ENCODE measurements at regions not wholly inside any gene's neighbourhood (a gene's known extent, or its start where the extent isn't known, plus 50 kb on each side); places are given as distances from the start of the nearest gene placed in this dataset.
A peak's percentile ranks its signal among the peaks of the same experiment; 100 is the strongest.
"Not testable (repeated sequence)": the region's sequence is repeated elsewhere in the genome, so short reads cannot be mapped to it uniquely, and the experiment has no call there.

DNA sequence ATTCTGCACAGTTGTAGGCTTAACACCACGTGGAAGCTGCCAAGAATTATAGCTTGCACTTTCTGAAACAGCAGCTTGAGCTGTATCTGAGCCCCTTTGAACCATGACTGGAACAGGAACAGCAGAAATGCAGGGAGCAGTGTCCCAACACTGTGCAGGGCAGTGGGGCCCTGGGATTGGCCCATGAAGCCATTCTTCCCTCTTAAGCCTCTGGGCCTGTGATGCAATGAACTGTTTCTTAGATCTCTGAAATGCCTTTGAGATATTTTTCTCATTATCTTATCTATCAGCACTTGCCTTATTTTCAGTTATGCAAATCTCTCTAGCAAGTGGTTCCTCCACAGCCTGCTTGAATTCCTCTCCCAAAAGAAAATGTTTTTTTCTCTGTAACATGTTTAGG is 87.0 kb upstream of the MTAP start:
- ChIA-PET POLR2A (no interaction called here), CTCF (no interaction called here)
- H3K27me3 Mint-ChIP-seq = peaks cover 7 to 30% of the 10 kb centered on the region in 2 donors
- Histone ChIP-seq H3K27me3 (ENCODE audit: insufficient read depth, low read length, poor library complexity, severe bottlenecking) (no peaks in the 10 kb centered on the region), H3K4me3 (ENCODE audit: low read length) (no peak overlapping the region), H3K4me1 (ENCODE audit: insufficient read depth, low read length) (no peaks in the 10 kb centered on the region), H3K27ac (ENCODE audit: low read depth, low read length) (no peak overlapping the region), H3K9me3 (ENCODE audit: low read length) (no peaks in the 10 kb centered on the region), H3K36me3 (ENCODE audit: insufficient read depth, low read length) (no peaks in the 10 kb centered on the region)
- H3K4me1 Mint-ChIP-seq = peaks cover 0 to 16% (median 0%) of the 10 kb centered on the region in 3 donors
- DNase-seq = no peak
- H3K9me3 Mint-ChIP-seq = no peaks in the 10 kb centered on the region
- H3K27ac Mint-ChIP-seq = no peak overlapping the region
- H3K36me3 Mint-ChIP-seq = peaks cover 0 to 3% (median 0%) of the 10 kb centered on the region in 3 donors
- no peak overlapping the region for H3K4me3 Mint-ChIP-seq

- no peak overlapping the region for H3K27ac Mint-ChIP-seq
- CTCF ChIA-PET = interaction anchor here (2.7 kb wide), 1 partner anchor 12 kb away, joined by 7 read pairs; no protein-coding TSS in a partner anchor
Measured at GRCh38 chr9:21720758-21721157, 81.7 kb upstream of the MTAP start.

GRCh38 chr9:21727411-21727810 is 75.0 kb upstream of the MTAP start:
- H3K9me3 ChIP-seq (ENCODE audit: low read length); H3K27ac ChIP-seq (ENCODE audit: low read depth, low read length); POLR2A ChIA-PET; H3K9me3 Mint-ChIP-seq; H3K27me3 ChIP-seq (ENCODE audit: insufficient read depth, low read length, poor library complexity, severe bottlenecking); DNase-seq; H3K36me3 Mint-ChIP-seq; H3K36me3 ChIP-seq (ENCODE audit: insufficient read depth, low read length); H3K27ac Mint-ChIP-seq; H3K4me3 Mint-ChIP-seq; H3K4me1 ChIP-seq (ENCODE audit: insufficient read depth, low read length); H3K4me3 ChIP-seq (ENCODE audit: low read length); H3K4me1 Mint-ChIP-seq: not testable (repeated sequence)
- H3K27me3 Mint-ChIP-seq = peaks cover 11 to 20% of the 10 kb centered on the region in 2 donors
- CTCF ChIA-PET = interaction anchor here (1.3 kb wide), 1 partner anchor 18 kb away, joined by 4 read pairs; no protein-coding TSS in a partner anchor

More at GRCh38 chr9:21720758-21721157, 81.7 kb upstream of the MTAP start:
- DNase-seq = no peak
- Mint-ChIP-seq H3K36me3 (peaks cover 0 to 7% (median 0%) of the 10 kb centered on the region in 3 donors), H3K4me1 (no peaks in the 10 kb centered on the region), H3K4me3 (no peak overlapping the region), H3K9me3 (no peaks in the 10 kb centered on the region), H3K27me3 (peaks cover 14 to 45% of the 10 kb centered on the region in 2 donors)
- Histone ChIP-seq H3K4me1 (ENCODE audit: insufficient read depth, low read length) (no peaks in the 10 kb centered on the region), H3K27me3 (ENCODE audit: insufficient read depth, low read length, poor library complexity, severe bottlenecking) (no peaks in the 10 kb centered on the region), H3K36me3 (ENCODE audit: insufficient read depth, low read length) (no peaks in the 10 kb centered on the region), H3K27ac (ENCODE audit: low read depth, low read length) (no peak overlapping the region), H3K9me3 (ENCODE audit: low read length) (no peaks in the 10 kb centered on the region), H3K4me3 (ENCODE audit: low read length) (no peak overlapping the region)
- POLR2A ChIA-PET = no interaction called here

- Mint-ChIP-seq H3K27me3 (peaks cover 11 to 20% of the 10 kb centered on the region in 2 donors), H3K27ac (no peak overlapping the region), H3K36me3 (peaks cover 0 to 4% (median 0%) of the 10 kb centered on the region in 3 donors), H3K4me3 (no peak overlapping the region), H3K9me3 (no peaks in the 10 kb centered on the region), H3K4me1 (no peaks in the 10 kb centered on the region)
- CTCF ChIA-PET = interaction anchor here (1.3 kb wide), 1 partner anchor 20 kb away, joined by 3 read pairs; no protein-coding TSS in a partner anchor
- Histone ChIP-seq H3K27me3 (ENCODE audit: insufficient read depth, low read length, poor library complexity, severe bottlenecking) (no peaks in the 10 kb centered on the region), H3K4me1 (ENCODE audit: insufficient read depth, low read length) (no peaks in the 10 kb centered on the region), H3K4me3 (ENCODE audit: low read length) (no peak overlapping the region), H3K27ac (ENCODE audit: low read depth, low read length) (no peak overlapping the region), H3K9me3 (ENCODE audit: low read length) (no peaks in the 10 kb centered on the region), H3K36me3 (ENCODE audit: insufficient read depth, low read length) (no peaks in the 10 kb centered on the region)
- DNase-seq = no peak
- POLR2A ChIA-PET = no interaction called here
Measured at GRCh38 chr9:21728781-21729180, 73.7 kb upstream of the MTAP start.

- Histone ChIP-seq H3K27ac (ENCODE audit: low read depth, low read length) (no peak overlapping the region), H3K4me1 (ENCODE audit: insufficient read depth, low read length) (no peaks in the 10 kb centered on the region), H3K27me3 (ENCODE audit: insufficient read depth, low read length, poor library complexity, severe bottlenecking) (no peaks in the 10 kb centered on the region), H3K36me3 (ENCODE audit: insufficient read depth, low read length) (no peaks in the 10 kb centered on the region), H3K4me3 (ENCODE audit: low read length) (no peak overlapping the region), H3K9me3 (ENCODE audit: low read length) (no peaks in the 10 kb centered on the region)
- H3K4me3 Mint-ChIP-seq = no peak overlapping the region
- H3K9me3 Mint-ChIP-seq = no peaks in the 10 kb centered on the region
- CTCF ChIA-PET = no interaction called here
- no peak for DNase-seq
- H3K36me3 Mint-ChIP-seq = peaks cover 0 to 4% (median 0%) of the 10 kb centered on the region in 3 donors
- POLR2A ChIA-PET = no interaction called here
- H3K27ac Mint-ChIP-seq = no peak overlapping the region
- peaks cover 9 to 19% of the 10 kb centered on the region in 2 donors for H3K27me3 Mint-ChIP-seq
- H3K4me1 Mint-ChIP-seq = no peaks in the 10 kb centered on the region
Measured at GRCh38 chr9:21729648-21730047, 72.8 kb upstream of the MTAP start.

- no peaks in the 10 kb centered on the region for H3K36me3 Mint-ChIP-seq
- no peak overlapping the region for H3K4me3 Mint-ChIP-seq
- H3K27me3 ChIP-seq (ENCODE audit: insufficient read depth, low read length, poor library complexity, severe bottlenecking) = no peaks in the 10 kb centered on the region
- no peaks in the 10 kb centered on the region for H3K36me3 ChIP-seq (ENCODE audit: insufficient read depth, low read length)
- no peak for DNase-seq
- no peaks in the 10 kb centered on the region for H3K4me1 ChIP-seq (ENCODE audit: insufficient read depth, low read length)
- CTCF ChIA-PET = no interaction called here
- no peaks in the 10 kb centered on the region for H3K4me1 Mint-ChIP-seq
- peaks cover 4 to 10% of the 10 kb centered on the region in 2 donors for H3K27me3 Mint-ChIP-seq
- no peaks in the 10 kb centered on the region for H3K9me3 Mint-ChIP-seq
- no peak overlapping the region for H3K27ac Mint-ChIP-seq
- POLR2A ChIA-PET = no interaction called here
- H3K9me3 ChIP-seq (ENCODE audit: low read length) = no peaks in the 10 kb centered on the region
- H3K27ac ChIP-seq (ENCODE audit: low read depth, low read length) = no peak overlapping the region
- no peak overlapping the region for H3K4me3 ChIP-seq (ENCODE audit: low read length)
Measured at GRCh38 chr9:21730899-21731298, 71.5 kb upstream of the MTAP start.

DNA sequence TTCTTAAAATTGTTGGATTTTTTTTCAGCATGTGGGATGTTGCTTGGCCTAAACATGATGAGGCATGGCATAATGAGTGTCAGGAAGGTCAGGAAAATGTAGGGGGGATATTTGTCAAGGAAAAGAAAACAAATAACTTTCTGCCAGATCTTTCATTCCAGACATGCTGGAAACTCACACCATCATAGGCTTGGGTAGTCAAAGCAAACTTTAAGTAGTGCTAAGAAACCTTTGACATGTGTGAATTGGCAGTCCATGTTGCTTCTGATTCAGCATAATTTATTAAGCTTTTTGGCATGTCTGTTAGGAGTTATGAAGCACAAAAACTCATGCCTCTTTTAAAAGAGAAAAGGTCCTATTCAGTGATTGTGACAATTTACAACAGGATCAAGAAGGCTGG is 61.3 kb upstream of the MTAP start:
- H3K9me3 Mint-ChIP-seq = no peaks in the 10 kb centered on the region
- Histone ChIP-seq H3K4me3 (ENCODE audit: low read length) (no peak overlapping the region), H3K9me3 (ENCODE audit: low read length) (no peaks in the 10 kb centered on the region), H3K4me1 (ENCODE audit: insufficient read depth, low read length) (no peaks in the 10 kb centered on the region), H3K27me3 (ENCODE audit: insufficient read depth, low read length, poor library complexity, severe bottlenecking) (no peaks in the 10 kb centered on the region), H3K27ac (ENCODE audit: low read depth, low read length) (no peak overlapping the region), H3K36me3 (ENCODE audit: insufficient read depth, low read length) (no peaks in the 10 kb centered on the region)
- no peaks in the 10 kb centered on the region for H3K36me3 Mint-ChIP-seq
- ChIA-PET CTCF (no interaction called here), POLR2A (no interaction called here)
- peak overlapping the region in 1 of 8 donors; percentile 70 for H3K27ac Mint-ChIP-seq
- no peak for DNase-seq
- no peaks in the 10 kb centered on the region for H3K4me1 Mint-ChIP-seq
- H3K27me3 Mint-ChIP-seq = peaks cover 6 to 21% of the 10 kb centered on the region in 2 donors
- H3K4me3 Mint-ChIP-seq = no peak overlapping the region

GRCh38 chr9:21744320-21744719 is 58.1 kb upstream of the MTAP start:
- H3K27ac ChIP-seq (ENCODE audit: low read depth, low read length) = no peak overlapping the region
- no peaks in the 10 kb centered on the region for H3K36me3 Mint-ChIP-seq
- H3K9me3 Mint-ChIP-seq = no peaks in the 10 kb centered on the region
- no peak for DNase-seq
- H3K27me3 Mint-ChIP-seq = peaks cover 14 to 24% of the 10 kb centered on the region in 2 donors
- no peaks in the 10 kb centered on the region for H3K4me1 Mint-ChIP-seq
- POLR2A ChIA-PET = no interaction called here
- H3K4me3 ChIP-seq (ENCODE audit: low read length) = no peak overlapping the region
- no peaks in the 10 kb centered on the region for H3K36me3 ChIP-seq (ENCODE audit: insufficient read depth, low read length)
- CTCF ChIA-PET = no interaction called here
- no peak overlapping the region for H3K4me3 Mint-ChIP-seq
- H3K9me3 ChIP-seq (ENCODE audit: low read length) = no peaks in the 10 kb centered on the region
- no peaks in the 10 kb centered on the region for H3K27me3 ChIP-seq (ENCODE audit: insufficient read depth, low read length, poor library complexity, severe bottlenecking)
- H3K4me1 ChIP-seq (ENCODE audit: insufficient read depth, low read length) = no peaks in the 10 kb centered on the region
- H3K27ac Mint-ChIP-seq = no peak overlapping the region

DNA sequence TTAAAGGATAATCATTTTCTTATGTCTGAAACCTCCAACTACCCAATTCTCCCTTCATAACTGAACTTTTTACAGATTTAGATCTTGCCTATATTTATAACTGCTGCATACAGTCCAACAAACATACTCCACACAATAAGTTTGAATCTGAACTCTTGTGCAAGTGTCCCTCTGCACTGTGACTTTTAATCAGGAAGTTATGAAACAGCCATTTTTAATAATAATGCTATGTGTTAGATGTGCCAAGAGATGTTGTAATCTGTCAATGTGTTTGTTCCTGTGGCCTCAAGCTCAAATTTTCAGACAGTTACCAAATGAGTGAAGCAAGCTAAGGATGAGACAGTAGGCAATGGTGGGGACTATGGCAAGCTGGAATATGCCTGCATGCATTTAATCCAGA is 57.6 kb upstream of the MTAP start:
- Mint-ChIP-seq H3K36me3 (no peaks in the 10 kb centered on the region), H3K4me3 (no peak overlapping the region), H3K27ac (no peak overlapping the region), H3K4me1 (no peaks in the 10 kb centered on the region), H3K27me3 (peaks cover 16 to 19% of the 10 kb centered on the region in 2 donors), H3K9me3 (no peaks in the 10 kb centered on the region)
- no peaks in the 10 kb centered on the region for H3K9me3 ChIP-seq (ENCODE audit: low read length)
- no peaks in the 10 kb centered on the region for H3K4me1 ChIP-seq (ENCODE audit: insufficient read depth, low read length)
- no peak for DNase-seq
- no peak overlapping the region for H3K27ac ChIP-seq (ENCODE audit: low read depth, low read length)
- no peaks in the 10 kb centered on the region for H3K27me3 ChIP-seq (ENCODE audit: insufficient read depth, low read length, poor library complexity, severe bottlenecking)
- no peak overlapping the region for H3K4me3 ChIP-seq (ENCODE audit: low read length)
- CTCF ChIA-PET = no interaction called here
- no peaks in the 10 kb centered on the region for H3K36me3 ChIP-seq (ENCODE audit: insufficient read depth, low read length)
- POLR2A ChIA-PET = no interaction called here

Measured in CD8-positive, alpha-beta memory T cell (primary cell).